NCI-H1694 (cell line): ENCODE measurements at regions not wholly inside any gene's neighbourhood (a gene's known extent, or its start where the extent isn't known, plus 50 kb on each side); places are given as distances from the start of the nearest gene placed in this dataset.
A peak's percentile ranks its signal among the peaks of the same experiment; 100 is the strongest.

Experiments used
- DNase-seq: peaks from one replicate; lab custom pipeline; 2025; lab: John Stamatoyannopoulos, UW

- DNase-seq = no peak
These were observed 128.4 kb upstream of the AP1S2 start for GRCh38 chrX:15983034-15983433.

- DNase-seq = no peak
These were observed 123.0 kb upstream of the AP1S2 start for GRCh38 chrX:15977644-15978043.

- no peak for DNase-seq
These were observed 121.8 kb upstream of the AP1S2 start for GRCh38 chrX:15976396-15976795.

GRCh38 chrX:15973946-15974345 is 119.3 kb upstream of the AP1S2 start:
- no peak for DNase-seq

GRCh38 chrX:15973299-15973698 is 118.7 kb upstream of the AP1S2 start:
- DNase-seq = peak; percentile 20

GRCh38 chrX:15971696-15972095 is 117.1 kb upstream of the AP1S2 start:
- no peak for DNase-seq

GRCh38 chrX:15963858-15964257 is 109.2 kb upstream of the AP1S2 start:
- DNase-seq = no peak

- DNase-seq = no peak
These were observed 105.6 kb upstream of the AP1S2 start for GRCh38 chrX:15960237-15960636.

GRCh38 chrX:15956681-15957080 is 102.1 kb upstream of the AP1S2 start:
- DNase-seq = no peak

GRCh38 chrX:15953801-15954200 is 99.2 kb upstream of the AP1S2 start:
- DNase-seq = no peak

- no peak for DNase-seq
These were observed 97.6 kb upstream of the AP1S2 start for GRCh38 chrX:15952212-15952611.

GRCh38 chrX:15948318-15948660 is 93.7 kb upstream of the AP1S2 start:
- DNase-seq = no peak

- DNase-seq = no peak
These were observed 93.2 kb upstream of the AP1S2 start for GRCh38 chrX:15947648-15948317.

GRCh38 chrX:15946783-15947580 is 92.4 kb upstream of the AP1S2 start:
- no peak for DNase-seq

GRCh38 chrX:15943391-15943790 is 88.8 kb upstream of the AP1S2 start:
- no peak for DNase-seq

GRCh38 chrX:15942307-15942706 is 87.7 kb upstream of the AP1S2 start:
- no peak for DNase-seq

GRCh38 chrX:15939737-15940136 is 85.1 kb upstream of the AP1S2 start:
- no peak for DNase-seq

GRCh38 chrX:15938072-15938471 is 83.5 kb upstream of the AP1S2 start:
- no peak for DNase-seq

- DNase-seq = no peak
These were observed 76.7 kb upstream of the AP1S2 start for GRCh38 chrX:15931362-15931761.

- DNase-seq = no peak
These were observed 76.0 kb upstream of the AP1S2 start for GRCh38 chrX:15930585-15930984.

- DNase-seq = no peak
These were observed 74.6 kb upstream of the AP1S2 start for GRCh38 chrX:15929194-15929593.

- DNase-seq = no peak
These were observed 72.0 kb upstream of the AP1S2 start for GRCh38 chrX:15926622-15927021.

GRCh38 chrX:15918003-15918402 is 63.4 kb upstream of the AP1S2 start:
- no peak for DNase-seq

- no peak for DNase-seq
These were observed 62.1 kb upstream of the AP1S2 start for GRCh38 chrX:15916704-15917084.
